Stimulated activated CD4-positive, alpha-beta T cell treated with anti-CD3 and anti-CD28 coated beads, Interleukin-1b, Interleukin-23, amount 100 ng/mL, for 1 hour (primary cell): ENCODE measurements at regions not wholly inside any gene's neighbourhood (a gene's known extent, or its start where the extent isn't known, plus 50 kb on each side); places are given as distances from the start of the nearest gene placed in this dataset.
"Not testable (repeated sequence)": the region's sequence is repeated elsewhere in the genome, so short reads cannot be mapped to it uniquely, and the experiment has no call there.

ENCODE experiments used
- DNase-seq, 2 donors: peaks; one replicate each; pipeline ENCODE4 v3.0.0-alpha.2; 2020; ENCODE audit warnings: low read depth in 2 of 2

- no peak for DNase-seq
These were observed 55.0 kb upstream of the CXXC4 start for GRCh38 chr4:104549736-104550135.

GRCh38 chr4:104559502-104559901, 64.8 kb upstream of the CXXC4 start:
- no peak for DNase-seq

GRCh38 chr4:104571341-104571740, 76.6 kb upstream of the CXXC4 start:
- no peak for DNase-seq

- DNase-seq: no peak
These were observed 79.7 kb upstream of the CXXC4 start for GRCh38 chr4:104574371-104574770.

- no peak for DNase-seq
These were observed 80.6 kb upstream of the CXXC4 start for GRCh38 chr4:104575278-104575677.

GRCh38 chr4:104577405-104577804, 82.7 kb upstream of the CXXC4 start:
- no peak for DNase-seq

- DNase-seq: not testable (repeated sequence)
These were observed 86.8 kb upstream of the CXXC4 start for GRCh38 chr4:104581476-104581875.

GRCh38 chr4:104582056-104582455, 87.4 kb upstream of the CXXC4 start:
- not testable (repeated sequence) for DNase-seq

GRCh38 chr4:104589264-104589868, 94.7 kb upstream of the CXXC4 start:
- no peak for DNase-seq

- no peak for DNase-seq
These were observed 96.8 kb upstream of the CXXC4 start for GRCh38 chr4:104591510-104591911.

- DNase-seq: no peak
These were observed 97.5 kb upstream of the CXXC4 start for GRCh38 chr4:104592183-104592582.

GRCh38 chr4:104593019-104593418, 98.3 kb upstream of the CXXC4 start:
- no peak for DNase-seq

GRCh38 chr4:104596189-104596588, 101.5 kb upstream of the CXXC4 start:
- DNase-seq: no peak

GRCh38 chr4:104615496-104615895, 120.8 kb upstream of the CXXC4 start:
- DNase-seq: no peak

- no peak for DNase-seq
These were observed 121.2 kb upstream of the CXXC4 start for GRCh38 chr4:104615926-104616325.

GRCh38 chr4:104616401-104616820, 121.7 kb upstream of the CXXC4 start:
- DNase-seq: no peak

GRCh38 chr4:104625706-104626105, 131.0 kb upstream of the CXXC4 start:
- DNase-seq: no peak

- no peak for DNase-seq
These were observed 134.9 kb upstream of the CXXC4 start for GRCh38 chr4:104629601-104630000.

- DNase-seq: no peak
These were observed 135.6 kb upstream of the CXXC4 start for GRCh38 chr4:104630272-104630671.

- no peak for DNase-seq
These were observed 136.3 kb upstream of the CXXC4 start for GRCh38 chr4:104631000-104631399.

GRCh38 chr4:104641418-104641817, 146.7 kb upstream of the CXXC4 start:
- DNase-seq: no peak

- no peak for DNase-seq
These were observed 147.8 kb upstream of the CXXC4 start for GRCh38 chr4:104642521-104642920.

- DNase-seq: no peak
These were observed 149.1 kb upstream of the CXXC4 start for GRCh38 chr4:104643805-104644204.

- DNase-seq: no peak
These were observed 154.9 kb upstream of the CXXC4 start for GRCh38 chr4:104649631-104650030.
